CD4-positive, alpha-beta T cell (primary cell): ENCODE measurements at regions not wholly inside any gene's neighbourhood (a gene's known extent, or its start where the extent isn't known, plus 50 kb on each side); places are given as distances from the start of the nearest gene placed in this dataset.

ENCODE experiments used
- ATAC-seq: fragments of 200-7000 bp; cut with Tn5 transposase; one replicate; pipeline ENCODE4 v1.10.0; 2022; ENCODE audit warnings: mild to moderate bottlenecking; ENCODE audit not compliant: poor library complexity
- CTCF ChIA-PET: fragments of 350-600 bp; sonication (Branson Sonifier 250); formaldehyde crosslinking; loops from one replicate; lab custom pipeline; 2021; ENCODE audit warnings: antibody characterized with exemption, inconsistent platforms; lab: Charles Lee
- POLR2A ChIA-PET: fragments of 350-600 bp; sonication (Branson Sonifier 250); formaldehyde crosslinking; loops from one replicate; lab custom pipeline; 2021; ENCODE audit warnings: antibody characterized with exemption, inconsistent platforms; lab: Charles Lee
- DNase-seq, 14 experiments: peaks; one replicate each; pipeline ENCODE4 v3.0.0-alpha.2; 2013 to 2020; ENCODE audit warnings: mixed read lengths in 2 of 14
- H3K27ac ChIP-seq, 2 donors: one replicate each; pipeline versions ENCODE4 v1.5.1 to v1.7.0; 2013; ENCODE audit warnings: low read length in 2 of 2, low read depth in 1 of 2, mild to moderate bottlenecking in 1 of 2
- H3K27me3 ChIP-seq, 2 experiments: 1 replicate in 1 of 2; 2 replicates in 1 of 2; pipeline versions ENCODE4 v1.6.1 to v1.7.0; 2013; ENCODE audit warnings: low read length in 2 of 2, control low read depth in 1 of 2, mild to moderate bottlenecking in 1 of 2, moderate library complexity in 1 of 2; ENCODE audit not compliant: insufficient read depth in 2 of 2, control insufficient read depth in 1 of 2
- H3K36me3 ChIP-seq: one replicate; pipeline ENCODE4 v1.6.1; 2013; ENCODE audit warnings: low read length, control low read depth; ENCODE audit not compliant: insufficient read depth
- H3K4me1 ChIP-seq: one replicate; pipeline ENCODE4 v1.6.1; 2013; ENCODE audit warnings: low read length, control low read depth; ENCODE audit not compliant: insufficient read depth
- H3K4me3 ChIP-seq: one replicate; pipeline ENCODE4 v1.5.1; 2013; ENCODE audit warnings: mild to moderate bottlenecking, low read length, moderate library complexity
- H3K9me3 ChIP-seq, 2 experiments: 1 replicate in 1 of 2; 2 replicates in 1 of 2; pipeline versions ENCODE4 v1.6.1 to v1.7.0; 2013; ENCODE audit warnings: low read length in 2 of 2, mild to moderate bottlenecking in 2 of 2, control low read depth in 1 of 2, moderate library complexity in 1 of 2; ENCODE audit not compliant: control insufficient read depth in 1 of 2, insufficient read depth in 1 of 2
- H3K27ac Mint-ChIP-seq: one replicate; pipeline ENCODE4 v1.8.0; 2020; ENCODE audit warnings: mixed read lengths
- H3K27me3 Mint-ChIP-seq: one replicate; pipeline ENCODE4 v1.8.0; 2021; ENCODE audit warnings: mixed read lengths
- H3K36me3 Mint-ChIP-seq: one replicate; pipeline ENCODE4 v1.8.0; 2021; ENCODE audit warnings: low read depth, mixed read lengths
- H3K4me1 Mint-ChIP-seq: one replicate; pipeline ENCODE4 v1.8.0; 2021; ENCODE audit warnings: low read depth, mixed read lengths
- H3K4me3 Mint-ChIP-seq: one replicate; pipeline ENCODE4 v1.8.0; 2020; ENCODE audit warnings: mild to moderate bottlenecking, mixed read lengths
- H3K9me3 Mint-ChIP-seq: one replicate; pipeline ENCODE4 v1.8.0; 2020; ENCODE audit warnings: mixed read lengths
- intact Hi-C, 2 experiments: fragments of 100-400 bp; cut with DNase I in 1 of 2; cut with micrococcal nuclease in 1 of 2; formaldehyde crosslinking; loops; one replicate each; pipeline versions ENCODE4 v1.15.1 to v1.9.0; 2023 to 2025; cut with DNase I, micrococcal nuclease
- TF ChIP-seq, protein P1 (sequence below): fragments of 200-600 bp; IDR thresholded peaks from one replicate; pipeline ENCODE4 v1.8.0; 2022; ENCODE audit warnings: antibody characterized with exemption, mild to moderate bottlenecking

DNA sequence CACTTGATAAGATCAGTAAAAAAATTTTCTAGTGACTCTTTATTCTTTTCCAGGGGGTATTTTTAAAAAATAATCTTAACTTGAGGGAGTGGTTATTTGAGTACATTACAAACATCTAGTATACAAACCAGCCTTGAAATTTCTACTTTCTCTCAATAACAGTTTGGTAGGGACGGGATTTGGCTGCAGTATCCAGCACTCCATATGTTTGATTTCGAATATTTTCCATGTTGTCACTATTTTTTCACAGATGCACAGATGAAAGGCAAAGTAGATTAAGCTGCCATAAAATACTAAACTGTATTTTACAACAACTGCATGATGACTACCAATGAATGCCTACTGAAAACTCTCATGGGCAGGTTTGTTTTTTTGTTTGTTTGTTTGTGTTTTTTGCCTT lies 225.0 kb downstream of the COX7B2 start:
- Histone ChIP-seq H3K27me3 (no peaks in the 10 kb centered on the region), H3K9me3 (peaks cover 0 to 3% of the 10 kb centered on the region in 2 experiments), H3K4me3 (no peak overlapping the region), H3K27ac (no peak overlapping the region), H3K4me1 (no peaks in the 10 kb centered on the region), H3K36me3 (no peaks in the 10 kb centered on the region)
- intact Hi-C loops: no loop called here
- Mint-ChIP-seq H3K27ac (no peak overlapping the region), H3K4me1 (no peaks in the 10 kb centered on the region), H3K4me3 (no peak overlapping the region), H3K9me3 (peaks cover 7% of the 10 kb centered on the region), H3K36me3 (no peaks in the 10 kb centered on the region), H3K27me3 (no peaks in the 10 kb centered on the region)
- TF ChIP-seq, protein P1, sequence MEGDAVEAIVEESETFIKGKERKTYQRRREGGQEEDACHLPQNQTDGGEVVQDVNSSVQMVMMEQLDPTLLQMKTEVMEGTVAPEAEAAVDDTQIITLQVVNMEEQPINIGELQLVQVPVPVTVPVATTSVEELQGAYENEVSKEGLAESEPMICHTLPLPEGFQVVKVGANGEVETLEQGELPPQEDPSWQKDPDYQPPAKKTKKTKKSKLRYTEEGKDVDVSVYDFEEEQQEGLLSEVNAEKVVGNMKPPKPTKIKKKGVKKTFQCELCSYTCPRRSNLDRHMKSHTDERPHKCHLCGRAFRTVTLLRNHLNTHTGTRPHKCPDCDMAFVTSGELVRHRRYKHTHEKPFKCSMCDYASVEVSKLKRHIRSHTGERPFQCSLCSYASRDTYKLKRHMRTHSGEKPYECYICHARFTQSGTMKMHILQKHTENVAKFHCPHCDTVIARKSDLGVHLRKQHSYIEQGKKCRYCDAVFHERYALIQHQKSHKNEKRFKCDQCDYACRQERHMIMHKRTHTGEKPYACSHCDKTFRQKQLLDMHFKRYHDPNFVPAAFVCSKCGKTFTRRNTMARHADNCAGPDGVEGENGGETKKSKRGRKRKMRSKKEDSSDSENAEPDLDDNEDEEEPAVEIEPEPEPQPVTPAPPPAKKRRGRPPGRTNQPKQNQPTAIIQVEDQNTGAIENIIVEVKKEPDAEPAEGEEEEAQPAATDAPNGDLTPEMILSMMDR: no peak
- DNase-seq (no peak), ATAC-seq (no peak)
- ChIA-PET POLR2A (no interaction called here), CTCF (no interaction called here)

DNA sequence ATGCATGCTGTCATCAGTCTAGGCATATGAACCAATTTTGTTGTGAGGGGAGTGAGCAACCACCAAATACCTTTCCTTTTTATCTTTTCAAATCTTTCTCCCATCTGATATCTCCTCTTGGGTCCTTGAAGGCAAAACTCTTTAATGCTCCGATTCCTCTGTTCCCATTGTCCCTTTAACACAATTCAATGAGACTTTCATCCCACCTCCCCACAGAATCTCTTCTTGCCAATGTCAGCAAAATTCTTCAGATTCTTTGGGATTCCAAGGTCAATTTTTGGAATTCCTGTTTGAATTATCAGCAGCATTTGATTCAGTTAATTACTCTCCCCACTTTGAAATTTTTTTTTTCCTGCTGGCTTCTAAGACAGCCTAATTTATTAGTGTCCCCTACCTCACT lies 232.7 kb downstream of the COX7B2 start:
- H3K27me3 Mint-ChIP-seq: no peaks in the 10 kb centered on the region
- H3K4me3 ChIP-seq: no peak overlapping the region
- DNase-seq: no peak
- H3K4me1 Mint-ChIP-seq: no peaks in the 10 kb centered on the region
- no peak overlapping the region for H3K4me3 Mint-ChIP-seq
- ChIA-PET CTCF (no interaction called here), POLR2A (no interaction called here)
- H3K9me3 Mint-ChIP-seq: peaks cover 13% of the 10 kb centered on the region
- no peaks in the 10 kb centered on the region for H3K4me1 ChIP-seq
- no peaks in the 10 kb centered on the region for H3K27me3 ChIP-seq
- TF ChIP-seq, protein P1: no peak
- no peak overlapping the region for H3K27ac ChIP-seq
- intact Hi-C loops: no loop called here
- H3K36me3 Mint-ChIP-seq: no peaks in the 10 kb centered on the region
- no peak for ATAC-seq
- H3K9me3 ChIP-seq: peaks cover 0 to 3% of the 10 kb centered on the region in 2 experiments
- no peaks in the 10 kb centered on the region for H3K36me3 ChIP-seq
- H3K27ac Mint-ChIP-seq: no peak overlapping the region

DNA sequence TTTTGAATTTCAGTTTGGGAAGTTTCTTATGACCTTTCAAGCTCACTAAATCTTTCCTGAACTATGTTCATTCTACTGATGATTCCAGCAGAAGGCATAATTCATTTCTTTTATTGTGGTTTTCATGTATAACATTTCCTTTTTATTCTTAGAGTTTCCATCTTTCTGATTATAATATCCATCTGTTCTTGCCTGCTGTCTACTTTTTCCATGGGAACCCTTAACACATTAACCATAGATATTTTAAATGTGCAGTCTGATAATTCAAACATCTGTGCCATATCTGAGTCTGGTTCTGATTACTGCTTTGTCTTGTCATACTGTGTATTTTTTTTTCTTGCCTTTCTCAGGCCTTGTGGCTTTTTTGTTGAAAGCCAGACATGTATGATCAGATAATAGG lies 234.7 kb downstream of the COX7B2 start:
- ATAC-seq: no peak
- Histone ChIP-seq H3K4me3 (no peak overlapping the region), H3K36me3 (no peaks in the 10 kb centered on the region), H3K4me1 (no peaks in the 10 kb centered on the region), H3K9me3 (peaks cover 0 to 2% of the 10 kb centered on the region in 2 experiments), H3K27ac (no peak overlapping the region), H3K27me3 (no peaks in the 10 kb centered on the region)
- H3K27me3 Mint-ChIP-seq: no peaks in the 10 kb centered on the region
- H3K9me3 Mint-ChIP-seq: peaks cover 13% of the 10 kb centered on the region
- H3K27ac Mint-ChIP-seq: no peak overlapping the region
- intact Hi-C loops: no loop called here
- ChIA-PET POLR2A (no interaction called here), CTCF (no interaction called here)
- TF ChIP-seq, protein P1: no peak
- no peaks in the 10 kb centered on the region for H3K36me3 Mint-ChIP-seq
- no peaks in the 10 kb centered on the region for H3K4me1 Mint-ChIP-seq
- no peak overlapping the region for H3K4me3 Mint-ChIP-seq
- no peak for DNase-seq
